H9 (cell line): ENCODE measurements at regions not wholly inside any gene's neighbourhood (a gene's known extent, or its start where the extent isn't known, plus 50 kb on each side); places are given as distances from the start of the nearest gene placed in this dataset.

Experiments used
- DNase-seq: peaks from one replicate; pipeline ENCODE4 v3.0.0-alpha.2; 2017
- H2AFZ ChIP-seq: one replicate; pipeline ENCODE4 v1.6.1; 2013; ENCODE audit warnings: mild to moderate bottlenecking, low read length, control low read depth, moderate library complexity
- H2AK5ac ChIP-seq: 2 replicates; pipeline ENCODE4 v1.6.1; 2013; ENCODE audit warnings: low read length, control low read depth, mixed read lengths; ENCODE audit not compliant: insufficient read length
- H2BK120ac ChIP-seq: one replicate; pipeline ENCODE4 v1.6.1; 2013; ENCODE audit warnings: low read depth, mild to moderate bottlenecking, low read length, control low read depth, inconsistent platforms; ENCODE audit not compliant: poor library complexity, severe bottlenecking
- H2BK12ac ChIP-seq: 2 replicates; pipeline ENCODE4 v1.6.1; 2013; ENCODE audit warnings: low read length, control low read depth, mixed read lengths, low read depth; ENCODE audit not compliant: insufficient read length
- H2BK15ac ChIP-seq: 2 replicates; pipeline ENCODE4 v1.6.1; 2013; ENCODE audit warnings: low read depth, low read length, control low read depth
- H2BK20ac ChIP-seq: one replicate; pipeline ENCODE4 v1.6.1; 2013; ENCODE audit warnings: low read depth, mild to moderate bottlenecking, low read length, control low read depth, inconsistent platforms; ENCODE audit not compliant: poor library complexity, severe bottlenecking
- H2BK5ac ChIP-seq: 2 replicates; pipeline ENCODE4 v1.6.1; 2013; ENCODE audit warnings: low read length, control low read depth, mixed read lengths; ENCODE audit not compliant: insufficient read length
- H3K14ac ChIP-seq: 2 replicates; pipeline ENCODE4 v1.6.1; 2013; ENCODE audit warnings: low read length, control low read depth; ENCODE audit not compliant: insufficient read depth
- H3K18ac ChIP-seq: 2 replicates; pipeline ENCODE4 v1.6.1; 2013; ENCODE audit warnings: low read depth, mild to moderate bottlenecking, mixed read lengths, low read length, control low read depth; ENCODE audit not compliant: insufficient read length
- H3K23ac ChIP-seq: 2 replicates; pipeline ENCODE4 v1.6.1; 2013; ENCODE audit warnings: low read length, control low read depth, mixed read lengths, low read depth; ENCODE audit not compliant: insufficient read length
- H3K23me2 ChIP-seq: 2 replicates; pipeline ENCODE4 v1.6.1; 2013; ENCODE audit warnings: low read depth, mild to moderate bottlenecking, mixed read lengths, low read length, control low read depth; ENCODE audit not compliant: insufficient read length, poor library complexity, severe bottlenecking
- H3K27ac ChIP-seq: 2 replicates; pipeline ENCODE4 v1.5.1; 2013; ENCODE audit warnings: low read length, control low read depth, mixed read lengths, low read depth; ENCODE audit not compliant: insufficient read length
- H3K27me3 ChIP-seq: 2 replicates; pipeline ENCODE4 v1.6.1; 2013; ENCODE audit warnings: low read length, control low read depth, inconsistent platforms; ENCODE audit not compliant: insufficient read depth
- H3K4ac ChIP-seq: 2 replicates; pipeline ENCODE4 v1.6.1; 2013; ENCODE audit warnings: low read depth, mild to moderate bottlenecking, control low read depth, inconsistent platforms, low read length, moderate library complexity
- H3K4me1 ChIP-seq: 2 replicates; pipeline ENCODE4 v1.6.1; 2013; ENCODE audit warnings: low read length, control low read depth, inconsistent platforms; ENCODE audit not compliant: insufficient read depth
- H3K4me2 ChIP-seq: 2 replicates; pipeline ENCODE4 v1.6.1; 2013; ENCODE audit warnings: low read length, control low read depth, mixed read lengths; ENCODE audit not compliant: insufficient read length, insufficient read depth
- H3K56ac ChIP-seq: 2 replicates; pipeline ENCODE4 v1.6.1; 2013; ENCODE audit warnings: low read depth, mild to moderate bottlenecking, mixed read lengths, low read length, control low read depth; ENCODE audit not compliant: insufficient read length
- H3K79me1 ChIP-seq: 2 replicates; pipeline ENCODE4 v1.6.1; 2013; ENCODE audit warnings: low read depth, mild to moderate bottlenecking, moderate library complexity, low read length, control low read depth, inconsistent platforms; ENCODE audit not compliant: insufficient read depth, poor library complexity, severe bottlenecking
- H3K79me2 ChIP-seq: 2 replicates; pipeline ENCODE4 v1.6.1; 2013; ENCODE audit warnings: low read length, control low read depth, inconsistent platforms; ENCODE audit not compliant: insufficient read depth
- H3K9ac ChIP-seq: 2 replicates; pipeline ENCODE4 v1.6.1; 2013; ENCODE audit warnings: low read length, control low read depth, mixed read lengths; ENCODE audit not compliant: insufficient read length; ENCODE audit errors: extremely low read depth
- H3K9me3 ChIP-seq: one replicate; pipeline ENCODE4 v1.6.1; 2013; ENCODE audit warnings: low read depth, low read length, inconsistent platforms; ENCODE audit not compliant: control insufficient read depth
- H3T11ph ChIP-seq: one replicate; pipeline ENCODE4 v1.6.1; 2013; ENCODE audit warnings: mild to moderate bottlenecking, low read length, control low read depth, inconsistent platforms
- H4K20me1 ChIP-seq: one replicate; pipeline ENCODE4 v1.6.1; 2013; ENCODE audit not compliant: control insufficient read depth, insufficient read length, insufficient read depth
- H4K5ac ChIP-seq: 2 replicates; pipeline ENCODE4 v1.6.1; 2013; ENCODE audit warnings: low read depth, mild to moderate bottlenecking, mixed read lengths, low read length, control low read depth; ENCODE audit not compliant: insufficient read length
- H4K8ac ChIP-seq: replicated peaks from 2 replicates; pipeline ENCODE4 v1.6.1; 2013; ENCODE audit warnings: low read length, control low read depth, mixed read lengths, low read depth; ENCODE audit not compliant: insufficient read length
- H4K91ac ChIP-seq: 2 replicates; pipeline ENCODE4 v1.6.1; 2013; ENCODE audit warnings: low read depth, mild to moderate bottlenecking, moderate library complexity, mixed read lengths, low read length, control low read depth; ENCODE audit not compliant: insufficient read length
- H3K27ac Mint-ChIP-seq, 3 experiments: 2 replicates in 2 of 3; 3 replicates in 1 of 3; pipeline ENCODE4 v1.8.0; 2020 to 2021; ENCODE audit warnings: mixed read lengths in 3 of 3, mild to moderate bottlenecking in 1 of 3, moderate library complexity in 1 of 3
- H3K27me3 Mint-ChIP-seq: 2 replicates; pipeline ENCODE4 v1.8.0; 2021; ENCODE audit warnings: low read depth, mild to moderate bottlenecking, moderate library complexity, mixed read lengths
- H3K36me3 Mint-ChIP-seq, 3 experiments: 2 replicates in 2 of 3; 3 replicates in 1 of 3; pipeline ENCODE4 v1.8.0; 2020 to 2021; ENCODE audit warnings: low read depth in 3 of 3, mixed read lengths in 3 of 3; ENCODE audit not compliant: insufficient read depth in 1 of 3
- H3K4me1 Mint-ChIP-seq, 2 experiments: 2 replicates each; pipeline ENCODE4 v1.8.0; 2020; ENCODE audit warnings: mixed read lengths in 2 of 2
- H3K4me3 Mint-ChIP-seq, 2 experiments: 2 replicates in 1 of 2; 3 replicates in 1 of 2; pipeline ENCODE4 v1.8.0; 2020 to 2021; ENCODE audit warnings: mild to moderate bottlenecking in 2 of 2, mixed read lengths in 2 of 2, moderate library complexity in 1 of 2
- H3K9me3 Mint-ChIP-seq, 2 experiments: 2 replicates in 1 of 2; 3 replicates in 1 of 2; pipeline ENCODE4 v1.8.0; 2020; ENCODE audit warnings: mild to moderate bottlenecking in 2 of 2, mixed read lengths in 2 of 2, moderate library complexity in 1 of 2
- CTCF ChIP-seq: fragments of 200-600 bp; sonication (generic); conservative IDR thresholded peaks from 3 replicates; pipeline ENCODE4 v1.8.0; 2021; ENCODE audit warnings: antibody characterized with exemption, mild to moderate bottlenecking
- WGBS: extraction: QIAGEN DNeasy Blood & Tissue Kit; methylation state at CpG from one replicate; pipeline ENCODE4 v1.1.7; 2013; ENCODE audit warnings: missing lambda C conversion rate, low lambda C conversion rate, mixed read lengths; ENCODE audit not compliant: insufficient read length; ENCODE audit errors: extremely low coverage; 5-methylcytosine and 5-hydroxymethylcytosine counted together

DNA sequence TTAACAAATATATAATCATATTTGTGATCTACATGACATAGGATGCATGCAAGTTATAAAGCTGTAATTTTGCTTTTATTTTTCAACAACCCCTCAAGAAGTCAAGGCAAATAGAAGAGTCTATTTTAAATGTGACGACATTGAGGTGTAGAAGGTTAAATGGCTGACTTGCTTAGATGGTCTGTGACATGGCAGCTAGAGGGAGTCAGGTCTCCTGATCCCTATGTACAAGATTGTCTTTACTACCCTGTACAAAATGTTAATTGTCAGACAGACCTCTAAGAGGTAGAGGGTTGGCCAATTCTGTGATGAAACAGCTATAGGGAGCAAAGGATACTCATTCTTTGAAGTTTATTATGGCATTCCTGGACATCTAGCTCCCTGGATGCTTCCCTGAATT, 380.9 kb upstream of the MEF2C start:
- Mint-ChIP-seq H3K9me3 (no peaks in the 10 kb centered on the region; a peak in 1 of 5 replicates), H3K27me3 (no peaks in the 10 kb centered on the region), H3K4me3 (no peak overlapping the region), H3K27ac (no peak overlapping the region), H3K4me1 (no peaks in the 10 kb centered on the region), H3K36me3 (no peaks in the 10 kb centered on the region)
- Histone ChIP-seq H2AFZ (no peak overlapping the region), H3K4me2 (no peak overlapping the region), H3K9me3 (no peaks in the 10 kb centered on the region), H3K27ac (no peak overlapping the region), H3K23me2 (no peaks in the 10 kb centered on the region), H2BK20ac (no peak overlapping the region), H3K79me2 (no peaks in the 10 kb centered on the region), H4K8ac (no peak overlapping the region), H4K91ac (no peak overlapping the region), H3K18ac (no peak overlapping the region), H3K9ac (no peak overlapping the region), H3K4me1 (no peaks in the 10 kb centered on the region), H2BK120ac (no peak overlapping the region), H3K4ac (no peak overlapping the region), H2BK12ac (no peak overlapping the region), H3K27me3 (no peaks in the 10 kb centered on the region), H2BK5ac (no peak overlapping the region), H3K14ac (no peak overlapping the region), H4K5ac (no peak overlapping the region), H2AK5ac (no peak overlapping the region), H3T11ph (no peak overlapping the region), H3K23ac (no peak overlapping the region), H4K20me1 (no peaks in the 10 kb centered on the region), H3K79me1 (no peaks in the 10 kb centered on the region), H3K56ac (no peak overlapping the region), H2BK15ac (no peak overlapping the region)
- no peak for TF ChIP-seq CTCF
- no peak for DNase-seq
- no CpG with 5 or more reads among the region's 1 CpG for WGBS
